Osteocyte (in vitro differentiated cells): ENCODE measurements at regions not wholly inside any gene's neighbourhood (a gene's known extent, or its start where the extent isn't known, plus 50 kb on each side); places are given as distances from the start of the nearest gene placed in this dataset.

Experiments
- DNase-seq: peaks from one replicate; pipeline ENCODE4 v3.0.0; 2021; ENCODE audit warnings: mixed read lengths; ENCODE audit not compliant: unreplicated experiment; ENCODE audit errors: extremely low spot score
- H3K27ac Mint-ChIP-seq: one replicate; pipeline ENCODE4 v1.8.0; 2021; ENCODE audit warnings: mild to moderate bottlenecking, mixed read lengths; ENCODE audit not compliant: unreplicated experiment
- H3K27me3 Mint-ChIP-seq: one replicate; pipeline ENCODE4 v1.8.0; 2021; ENCODE audit warnings: mixed read lengths; ENCODE audit not compliant: unreplicated experiment
- H3K36me3 Mint-ChIP-seq: one replicate; pipeline ENCODE4 v1.8.0; 2021; ENCODE audit warnings: mixed read lengths; ENCODE audit not compliant: unreplicated experiment
- H3K4me1 Mint-ChIP-seq: one replicate; pipeline ENCODE4 v1.8.0; 2021; ENCODE audit warnings: mixed read lengths; ENCODE audit not compliant: unreplicated experiment
- H3K4me3 Mint-ChIP-seq: one replicate; pipeline ENCODE4 v1.8.0; 2021; ENCODE audit warnings: mild to moderate bottlenecking, moderate library complexity, mixed read lengths; ENCODE audit not compliant: unreplicated experiment
- H3K9me3 Mint-ChIP-seq: one replicate; pipeline ENCODE4 v1.8.0; 2021; ENCODE audit warnings: mixed read lengths; ENCODE audit not compliant: unreplicated experiment
- CTCF ChIP-seq: fragments of 200-600 bp; sonication (generic); IDR thresholded peaks from 2 replicates; pipeline ENCODE4 v1.5.0; 2021; ENCODE audit warnings: antibody characterized with exemption, mild to moderate bottlenecking, moderate library complexity

- Mint-ChIP-seq H3K4me3 (no peak overlapping the region), H3K36me3 (peaks cover 2% of the 10 kb centered on the region), H3K9me3 (no peaks in the 10 kb centered on the region), H3K4me1 (no peaks in the 10 kb centered on the region), H3K27me3 (peaks cover 66% of the 10 kb centered on the region), H3K27ac (no peak overlapping the region)
- no peak for TF ChIP-seq CTCF
- DNase-seq = no peak
Measured at GRCh38 chr12:59193476-59194050, 273.3 kb upstream of the LRIG3 start.

GRCh38 chr12:59191372-59191771, 271.1 kb upstream of the LRIG3 start:
- TF ChIP-seq CTCF = no peak
- Mint-ChIP-seq H3K36me3 (peaks cover 2% of the 10 kb centered on the region), H3K4me1 (no peaks in the 10 kb centered on the region), H3K4me3 (no peak overlapping the region), H3K27ac (no peak overlapping the region), H3K27me3 (peaks cover 63% of the 10 kb centered on the region), H3K9me3 (no peaks in the 10 kb centered on the region)
- DNase-seq = no peak

GRCh38 chr12:59186451-59186850, 266.1 kb upstream of the LRIG3 start:
- peaks cover 35% of the 10 kb centered on the region for H3K27me3 Mint-ChIP-seq
- H3K9me3 Mint-ChIP-seq = no peaks in the 10 kb centered on the region
- no peaks in the 10 kb centered on the region for H3K36me3 Mint-ChIP-seq
- no peak for DNase-seq
- H3K4me3 Mint-ChIP-seq = no peak overlapping the region
- no peaks in the 10 kb centered on the region for H3K4me1 Mint-ChIP-seq
- TF ChIP-seq CTCF = no peak
- no peak overlapping the region for H3K27ac Mint-ChIP-seq

- no peak for DNase-seq
- Mint-ChIP-seq H3K27me3 (peaks cover 24% of the 10 kb centered on the region), H3K4me3 (no peak overlapping the region), H3K36me3 (no peaks in the 10 kb centered on the region), H3K27ac (no peak overlapping the region), H3K4me1 (no peaks in the 10 kb centered on the region), H3K9me3 (no peaks in the 10 kb centered on the region)
- no peak for TF ChIP-seq CTCF
Measured at GRCh38 chr12:59185295-59185694, 265.0 kb upstream of the LRIG3 start.

- Mint-ChIP-seq H3K36me3 (no peaks in the 10 kb centered on the region), H3K27ac (no peak overlapping the region), H3K4me3 (no peak overlapping the region), H3K9me3 (peaks cover 5% of the 10 kb centered on the region), H3K4me1 (peaks cover 14% of the 10 kb centered on the region), H3K27me3 (peaks cover 8% of the 10 kb centered on the region)
- no peak for DNase-seq
- TF ChIP-seq CTCF = no peak
Measured at GRCh38 chr12:59182658-59183455, 262.6 kb upstream of the LRIG3 start.
